GM12878 (cell line): ENCODE measurements at regions not wholly inside any gene's neighbourhood (a gene's known extent, or its start where the extent isn't known, plus 50 kb on each side); places are given as distances from the start of the nearest gene placed in this dataset.

Experiments used
- ATAC-seq: fragments of 200-7000 bp; cut with Tn5 transposase; 3 replicates; pipeline ENCODE4 v1.9.1; 2020; ENCODE audit warnings: mild to moderate bottlenecking, moderate library complexity
- BruUV-seq: library from RNA; stranded (reverse); fragments of 400-500 nt; replicated peaks from 2 replicates; lab custom pipeline; 2021; lab: Mats Ljungman, UMichigan
- CTCF ChIA-PET: fragments of 300-600 bp; sonication (Branson Sonifier 250); formaldehyde crosslinking; extraction: SDS; loops from one replicate; lab custom pipeline; 2021; ENCODE audit warnings: inconsistent platforms; lab: Yijun Ruan, JAX
- POLR2A ChIA-PET: fragments of 350-600 bp; formaldehyde crosslinking; extraction: SDS; loops from one replicate; lab custom pipeline; 2021; ENCODE audit warnings: inconsistent platforms; lab: Charles Lee
- RAD21 ChIA-PET: fragments of 300-600 bp; sonication (Branson Sonifier 250); formaldehyde crosslinking; loops from one replicate; lab custom pipeline; 2023; ENCODE audit warnings: antibody characterized with exemption; ENCODE audit not compliant: unreplicated experiment; lab: Charles Lee
- SMC1A ChIA-PET: fragments of 300-600 bp; sonication (Branson Sonifier 250); formaldehyde crosslinking; loops from one replicate; lab custom pipeline; 2023; ENCODE audit not compliant: unreplicated experiment, uncharacterized antibody; lab: Charles Lee
- DNase-seq: peaks from one replicate; pipeline ENCODE4 v3.0.0-alpha.2; 2011; ENCODE audit warnings: low read depth, low spot score
- FAIRE-seq: peaks from 3 replicates; lab custom pipeline; 2011; peaks lifted over from hg19 to GRCh38; lab: Jason Lieb, UNC
- H2AFZ ChIP-seq: 2 replicates; pipeline ENCODE4 v1.6.0; 2011; ENCODE audit warnings: low read depth, low read length, control low read depth; ENCODE audit not compliant: control insufficient read depth
- H3K27ac ChIP-seq: 2 replicates; pipeline ENCODE4 v1.5.1; 2011; ENCODE audit warnings: control low read depth; ENCODE audit not compliant: control insufficient read depth, insufficient read depth
- H3K27me3 ChIP-seq, 2 experiments: replicated peaks in 1 of 2; 2 replicates each; pipeline versions ENCODE4 v1.6.0 to v1.6.1; 2011; ENCODE audit warnings: low read length in 1 of 2; ENCODE audit not compliant: control insufficient read depth in 2 of 2, insufficient read depth in 2 of 2
- H3K36me3 ChIP-seq, 2 experiments: 2 replicates each; pipeline ENCODE4 v1.5.1; 2011; ENCODE audit warnings: low read length in 1 of 2; ENCODE audit not compliant: control insufficient read depth in 2 of 2, insufficient read depth in 2 of 2
- H3K4me1 ChIP-seq: 2 replicates; pipeline ENCODE4 v1.6.1; 2011; ENCODE audit warnings: mild to moderate bottlenecking, low read length, moderate library complexity, mixed read lengths; ENCODE audit not compliant: control insufficient read depth, insufficient read depth
- H3K4me2 ChIP-seq: 2 replicates; pipeline ENCODE4 v1.6.0; 2011; ENCODE audit warnings: control low read depth; ENCODE audit not compliant: control insufficient read depth, insufficient read depth
- H3K4me3 ChIP-seq: fragments of 200-600 bp; sonication (generic); 2 replicates; pipeline ENCODE4 v1.5.1; 2016
- H3K79me2 ChIP-seq: 2 replicates; pipeline ENCODE4 v1.6.0; 2011; ENCODE audit warnings: low read length; ENCODE audit not compliant: control insufficient read depth, insufficient read depth
- H3K9ac ChIP-seq: 2 replicates; pipeline ENCODE4 v1.8.0; 2011; ENCODE audit warnings: low read length, control low read depth, mixed read lengths; ENCODE audit not compliant: control insufficient read depth, insufficient read depth
- H3K9me3 ChIP-seq: replicated peaks from 3 replicates; pipeline ENCODE4 v1.5.1; 2011; ENCODE audit warnings: mild to moderate bottlenecking, low read length; ENCODE audit not compliant: control insufficient read depth, insufficient read depth
- H4K20me1 ChIP-seq: 2 replicates; pipeline ENCODE4 v1.6.0; 2011; ENCODE audit not compliant: control insufficient read depth, insufficient read depth
- CEBPB ChIP-seq, 2 experiments: fragments of 150-350 bp in 1 of 2; IDR thresholded peaks; 2 replicates each; pipeline ENCODE4 v1.6.1; 2012 to 2014; ENCODE audit warnings: low read depth in 2 of 2, low read length in 2 of 2, borderline replicate concordance in 1 of 2, inconsistent platforms in 1 of 2
- CREM ChIP-seq: IDR thresholded peaks from 2 replicates; pipeline ENCODE4 v1.6.1; 2014; ENCODE audit warnings: antibody characterized with exemption, low read depth
- DPF2 ChIP-seq: fragments of 450-650 bp; IDR thresholded peaks from 2 replicates; pipeline ENCODE4 v1.6.1; 2017; ENCODE audit warnings: mild to moderate bottlenecking
- RAD21 ChIP-seq: IDR thresholded peaks from 2 replicates; pipeline ENCODE4 v1.6.1; 2011; ENCODE audit warnings: mild to moderate bottlenecking, low read depth, low read length, moderate library complexity; ENCODE audit not compliant: insufficient read depth
- RAD51 ChIP-seq: fragments of 450-650 bp; IDR thresholded peaks from 2 replicates; pipeline ENCODE4 v1.6.1; 2016; ENCODE audit warnings: moderate library complexity, mild to moderate bottlenecking, inconsistent platforms
- SMAD1 ChIP-seq: fragments of 450-650 bp; IDR thresholded peaks from 2 replicates; pipeline ENCODE4 v1.6.1; 2018; ENCODE audit warnings: mild to moderate bottlenecking, low read depth; ENCODE audit not compliant: partially characterized antibody
- SMARCA5 ChIP-seq: fragments of 450-650 bp; IDR thresholded peaks from 2 replicates; pipeline ENCODE4 v1.6.1; 2017; ENCODE audit warnings: mild to moderate bottlenecking
- SRF ChIP-seq, 2 experiments: IDR thresholded peaks; 2 replicates each; pipeline ENCODE4 v1.6.1; 2011; ENCODE audit warnings: low read depth in 2 of 2, low read length in 2 of 2, mild to moderate bottlenecking in 1 of 2, moderate library complexity in 1 of 2
- WGBS: methylation state at CpG from one replicate; pipeline ENCODE4 v1.1.6; 2016; ENCODE audit warnings: low lambda C conversion rate; ENCODE audit not compliant: insufficient replicate concordance, insufficient coverage; ENCODE audit errors: missing lambda C conversion rate; 5-methylcytosine and 5-hydroxymethylcytosine counted together
- in situ Hi-C: fragments of 300-500 bp; cut with MboI; formaldehyde crosslinking; loops from 9 replicates; pipeline ENCODE4 v1.14.3; 2018; ENCODE audit warnings: mixed read lengths
- intact Hi-C: fragments of 100-400 bp; cut with micrococcal nuclease; formaldehyde crosslinking; loops from one replicate; pipeline ENCODE4 v1.14.2; 2022; ENCODE audit not compliant: unreplicated experiment
- TF ChIP-seq, protein P1 (sequence below): fragments of 450-650 bp; IDR thresholded peaks from 2 replicates; pipeline ENCODE4 v1.6.1; 2016; ENCODE audit warnings: mild to moderate bottlenecking
- TF ChIP-seq, protein P2 (sequence below): IDR thresholded peaks from 2 replicates; pipeline ENCODE4 v1.6.1; 2011; ENCODE audit warnings: low read depth, low read length, improper control_type of control experiment, borderline replicate concordance

DNA sequence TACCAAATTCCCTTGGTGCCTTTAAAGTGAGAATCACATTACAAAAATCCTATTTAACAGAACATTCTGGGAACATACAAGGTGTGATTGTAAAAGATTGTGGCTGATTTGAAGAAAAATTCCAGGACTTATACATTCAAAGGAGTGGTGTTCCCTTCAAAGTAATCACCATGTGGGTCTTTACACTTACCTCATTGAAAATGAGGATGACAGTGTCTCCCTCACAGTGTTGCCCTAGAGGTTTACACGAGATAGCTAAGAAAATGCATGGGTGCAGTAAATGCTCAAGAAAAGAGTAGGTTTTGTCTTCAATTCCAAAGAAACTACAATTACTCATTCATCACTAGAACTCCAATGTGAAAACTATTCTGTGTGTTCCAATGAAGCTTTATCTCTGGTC lies 331.5 kb downstream of the SLC4A3 start (continued):
- TF ChIP-seq, protein P1, sequence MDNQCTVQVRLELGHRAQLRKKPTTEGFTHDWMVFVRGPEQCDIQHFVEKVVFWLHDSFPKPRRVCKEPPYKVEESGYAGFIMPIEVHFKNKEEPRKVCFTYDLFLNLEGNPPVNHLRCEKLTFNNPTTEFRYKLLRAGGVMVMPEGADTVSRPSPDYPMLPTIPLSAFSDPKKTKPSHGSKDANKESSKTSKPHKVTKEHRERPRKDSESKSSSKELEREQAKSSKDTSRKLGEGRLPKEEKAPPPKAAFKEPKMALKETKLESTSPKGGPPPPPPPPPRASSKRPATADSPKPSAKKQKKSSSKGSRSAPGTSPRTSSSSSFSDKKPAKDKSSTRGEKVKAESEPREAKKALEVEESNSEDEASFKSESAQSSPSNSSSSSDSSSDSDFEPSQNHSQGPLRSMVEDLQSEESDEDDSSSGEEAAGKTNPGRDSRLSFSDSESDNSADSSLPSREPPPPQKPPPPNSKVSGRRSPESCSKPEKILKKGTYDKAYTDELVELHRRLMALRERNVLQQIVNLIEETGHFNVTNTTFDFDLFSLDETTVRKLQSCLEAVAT, result no peak
- TF ChIP-seq SMARCA5 (no peak), SRF (IDR thresholded peaks at IDR 0.05; ENCODE audit: low read depth in 2 of 2, low read length in 2 of 2) (no peak)

DNA sequence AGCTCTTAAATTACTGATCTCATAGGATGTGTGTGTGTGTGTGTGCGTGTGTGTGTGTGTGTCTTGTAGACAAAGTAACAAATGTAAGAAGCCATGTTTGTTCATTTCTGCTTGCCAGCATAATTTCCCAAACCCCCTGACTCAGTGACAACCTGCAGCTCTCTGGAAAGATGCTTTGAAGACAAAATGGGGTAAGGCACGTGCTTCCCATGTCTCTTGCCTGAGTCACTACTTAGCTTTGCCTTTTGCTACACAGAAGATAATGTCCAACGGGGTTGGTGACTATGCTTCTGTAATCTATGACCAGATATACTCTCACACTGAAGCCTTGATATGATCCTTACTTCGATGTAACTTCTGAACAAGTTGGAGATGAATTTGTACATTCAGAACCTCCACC lies 332.0 kb downstream of the SLC4A3 start:
- H3K27ac ChIP-seq, result no peak overlapping the region
- BruUV-seq, result no TSS peak
- in situ Hi-C loops (no loop called here), intact Hi-C loops (no loop called here)
- no peak overlapping the region for H2AFZ ChIP-seq
- H3K4me3 ChIP-seq, result no peak overlapping the region
- H3K36me3 ChIP-seq, result no peaks in the 10 kb centered on the region
- 14% methylated on average over 4 of the region's 4 CpGs for WGBS
- ChIA-PET CTCF (interaction anchor here (1.1 kb wide), 1 partner anchor 9 kb away, joined by 3 read pairs; no protein-coding TSS in a partner anchor), SMC1A (no interaction called here), POLR2A (no interaction called here), RAD21 (no interaction called here)
- no peaks in the 10 kb centered on the region for H3K4me1 ChIP-seq
- no peaks in the 10 kb centered on the region for H3K9me3 ChIP-seq
- no peak for DNase-seq
- no peaks in the 10 kb centered on the region for H4K20me1 ChIP-seq
- H3K27me3 ChIP-seq, result no peaks in the 10 kb centered on the region
- H3K9ac ChIP-seq, result no peak overlapping the region
- no peak for ATAC-seq
- H3K79me2 ChIP-seq, result no peaks in the 10 kb centered on the region
- no peak for TF ChIP-seq RAD21
- TF ChIP-seq DPF2, result no peak
- no peak for TF ChIP-seq RAD51
- TF ChIP-seq SMAD1, result no peak
- TF ChIP-seq CEBPB (IDR thresholded peaks at IDR 0.05; ENCODE audit: borderline replicate concordance in 1 of 2, low read depth in 2 of 2, low read length in 2 of 2), result no peak
- TF ChIP-seq, protein P2, sequence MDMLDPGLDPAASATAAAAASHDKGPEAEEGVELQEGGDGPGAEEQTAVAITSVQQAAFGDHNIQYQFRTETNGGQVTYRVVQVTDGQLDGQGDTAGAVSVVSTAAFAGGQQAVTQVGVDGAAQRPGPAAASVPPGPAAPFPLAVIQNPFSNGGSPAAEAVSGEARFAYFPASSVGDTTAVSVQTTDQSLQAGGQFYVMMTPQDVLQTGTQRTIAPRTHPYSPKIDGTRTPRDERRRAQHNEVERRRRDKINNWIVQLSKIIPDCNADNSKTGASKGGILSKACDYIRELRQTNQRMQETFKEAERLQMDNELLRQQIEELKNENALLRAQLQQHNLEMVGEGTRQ, result no peak
- no peak for TF ChIP-seq CREM
- FAIRE-seq, result no peak
- no peak overlapping the region for H3K4me2 ChIP-seq
